Activated CD4-positive, alpha-beta memory T cell treated with anti-CD3 and anti-CD28 coated beads, Interleukin-2, amount 10 ng/mL, durations not matched to agents 7 days and 5 days (primary cell): ENCODE measurements at regions not wholly inside any gene's neighbourhood (a gene's known extent, or its start where the extent isn't known, plus 50 kb on each side); places are given as distances from the start of the nearest gene placed in this dataset.

ENCODE experiments used
- CTCF ChIA-PET: fragments of 350-600 bp; sonication (Branson Sonifier 250); formaldehyde crosslinking; loops from one replicate; lab custom pipeline; 2021; ENCODE audit warnings: antibody characterized with exemption, inconsistent platforms; lab: Charles Lee
- POLR2A ChIA-PET: fragments of 350-600 bp; sonication (Branson Sonifier 250); formaldehyde crosslinking; loops from one replicate; lab custom pipeline; 2021; ENCODE audit warnings: antibody characterized with exemption; lab: Charles Lee
- DNase-seq: peaks from one replicate; pipeline ENCODE4 v3.0.0-alpha.2; 2020
- H3K27ac Mint-ChIP-seq: one replicate; pipeline ENCODE4 v1.8.0; 2021; ENCODE audit warnings: mild to moderate bottlenecking, mixed read lengths
- H3K27me3 Mint-ChIP-seq: one replicate; pipeline ENCODE4 v1.8.0; 2021; ENCODE audit warnings: mixed read lengths
- H3K36me3 Mint-ChIP-seq: one replicate; pipeline ENCODE4 v1.8.0; 2021; ENCODE audit warnings: low read depth, mixed read lengths
- H3K4me1 Mint-ChIP-seq: one replicate; pipeline ENCODE4 v1.8.0; 2021; ENCODE audit warnings: mixed read lengths
- H3K4me3 Mint-ChIP-seq: one replicate; pipeline ENCODE4 v1.8.0; 2021; ENCODE audit warnings: mild to moderate bottlenecking, mixed read lengths
- H3K9me3 Mint-ChIP-seq: one replicate; pipeline ENCODE4 v1.8.0; 2021; ENCODE audit warnings: mixed read lengths

DNA sequence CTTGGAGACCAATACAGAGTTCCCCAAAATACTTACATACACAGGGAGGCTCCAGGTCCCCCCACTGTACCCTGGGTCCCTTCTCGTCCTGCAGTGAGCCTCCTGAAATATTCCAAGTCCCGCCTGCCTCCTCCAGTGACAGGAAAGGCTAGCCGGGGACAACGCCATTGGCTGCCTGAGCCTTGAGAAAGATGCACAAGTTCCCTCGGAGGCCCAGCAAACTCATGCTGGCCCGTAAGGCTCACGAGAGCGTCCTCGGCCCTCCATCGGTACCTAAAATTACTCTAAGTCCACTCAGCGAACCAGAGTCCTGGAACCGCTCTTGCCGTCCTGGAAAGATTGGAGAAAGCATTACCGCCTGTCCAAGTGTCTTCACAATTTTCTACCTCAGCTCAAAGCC lies 228.6 kb downstream of the ADAM29 start:
- Mint-ChIP-seq H3K27me3 (no peaks in the 10 kb centered on the region), H3K4me3 (no peak overlapping the region), H3K36me3 (no peaks in the 10 kb centered on the region), H3K4me1 (no peaks in the 10 kb centered on the region), H3K27ac (no peak overlapping the region), H3K9me3 (peaks cover 10% of the 10 kb centered on the region)
- ChIA-PET POLR2A (no interaction called here), CTCF (no interaction called here)
- no peak for DNase-seq

DNA sequence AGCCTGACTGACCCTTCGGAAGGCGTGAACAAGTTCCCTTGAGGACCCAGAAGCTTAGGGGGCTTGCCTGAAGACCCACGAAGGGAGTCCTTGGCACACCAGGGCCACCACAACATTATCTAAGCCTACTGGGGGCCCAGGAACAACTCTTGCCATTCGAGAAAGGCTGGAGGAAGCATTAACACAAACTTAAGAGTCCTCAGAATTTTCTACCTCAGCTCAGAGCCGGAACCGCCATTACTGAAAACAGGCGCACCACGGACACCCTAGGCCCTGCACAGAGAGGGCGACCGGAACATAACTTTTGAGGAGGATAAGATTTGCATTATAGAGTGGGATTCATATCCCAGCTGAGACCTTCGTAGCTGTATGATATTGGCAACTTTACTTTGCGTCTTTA lies 229.1 kb downstream of the ADAM29 start:
- Mint-ChIP-seq H3K4me3 (no peak overlapping the region), H3K9me3 (peaks cover 14% of the 10 kb centered on the region), H3K27ac (no peak overlapping the region), H3K27me3 (no peaks in the 10 kb centered on the region), H3K36me3 (no peaks in the 10 kb centered on the region), H3K4me1 (no peaks in the 10 kb centered on the region)
- ChIA-PET POLR2A (no interaction called here), CTCF (no interaction called here)
- no peak for DNase-seq

DNA sequence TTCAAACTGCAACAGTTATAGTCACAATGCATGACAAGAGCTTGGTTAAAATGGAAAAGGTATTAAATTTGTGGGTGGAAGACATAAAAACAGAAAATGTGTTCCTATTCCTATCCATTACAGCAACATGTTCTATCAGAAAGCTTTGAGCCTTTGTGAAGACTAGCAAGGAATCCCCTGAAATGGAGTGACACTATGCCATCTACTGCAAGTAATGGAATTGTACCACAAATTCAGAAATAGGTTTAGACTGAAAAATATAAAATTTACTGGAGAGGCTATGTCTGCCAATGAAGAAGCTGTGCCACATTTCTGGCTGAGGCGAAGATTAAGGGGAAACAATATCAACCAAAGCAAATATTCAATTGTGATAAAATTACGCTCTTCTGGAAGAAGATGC lies 247.9 kb downstream of the ADAM29 start:
- no peak for DNase-seq
- ChIA-PET POLR2A (no interaction called here), CTCF (no interaction called here)
- Mint-ChIP-seq H3K36me3 (no peaks in the 10 kb centered on the region), H3K27ac (no peak overlapping the region), H3K27me3 (no peaks in the 10 kb centered on the region), H3K4me1 (no peaks in the 10 kb centered on the region), H3K4me3 (no peak overlapping the region), H3K9me3 (no peaks in the 10 kb centered on the region)

DNA sequence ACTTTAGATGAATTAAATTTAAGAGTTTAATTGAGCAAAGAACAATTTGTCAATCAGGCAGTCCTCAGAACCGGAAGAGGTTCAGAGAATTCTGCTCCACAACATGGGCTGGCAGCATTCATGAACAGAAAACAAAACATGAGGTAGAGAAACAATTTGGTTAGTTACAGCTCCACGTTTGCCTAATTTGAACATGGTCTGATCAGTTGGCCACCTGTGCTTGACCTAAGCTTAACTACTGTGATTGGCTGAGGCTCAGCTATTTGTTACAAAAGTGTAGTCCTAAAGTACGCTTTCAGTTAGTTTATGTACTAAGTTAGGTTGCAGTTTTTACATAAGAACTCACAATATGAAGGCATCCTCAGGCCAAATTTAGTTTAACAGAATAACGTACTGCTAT lies 258.6 kb downstream of the ADAM29 start:
- POLR2A ChIA-PET = no interaction called here
- Mint-ChIP-seq H3K27ac (no peak overlapping the region), H3K4me1 (no peaks in the 10 kb centered on the region), H3K9me3 (peaks cover 6% of the 10 kb centered on the region), H3K27me3 (no peaks in the 10 kb centered on the region), H3K36me3 (no peaks in the 10 kb centered on the region), H3K4me3 (no peak overlapping the region)
- CTCF ChIA-PET = no interaction called here
- no peak for DNase-seq

DNA sequence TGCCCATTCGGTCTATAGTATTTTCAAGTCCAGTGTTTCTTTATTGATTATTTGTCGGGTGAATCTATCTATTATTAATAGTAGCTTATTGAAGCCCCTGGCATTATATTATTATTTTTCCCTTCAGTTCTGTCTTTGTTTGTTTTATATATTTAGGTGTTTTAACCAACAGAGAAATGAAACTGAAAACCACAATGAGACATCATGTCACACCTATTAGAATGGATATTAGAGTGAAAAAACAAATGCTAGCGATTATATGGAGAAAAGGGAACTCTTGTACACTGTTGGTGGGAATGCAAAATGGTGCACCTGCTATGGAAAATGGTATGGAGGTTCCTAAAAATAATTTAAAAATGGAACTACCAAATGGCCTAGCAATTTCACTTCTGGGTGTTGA lies 272.5 kb downstream of the ADAM29 start:
- no peaks in the 10 kb centered on the region for H3K4me1 Mint-ChIP-seq
- ChIA-PET CTCF (no interaction called here), POLR2A (no interaction called here)
- H3K36me3 Mint-ChIP-seq = no peaks in the 10 kb centered on the region
- H3K4me3 Mint-ChIP-seq = no peak overlapping the region
- DNase-seq = no peak
- H3K27ac Mint-ChIP-seq = no peak overlapping the region
- no peaks in the 10 kb centered on the region for H3K9me3 Mint-ChIP-seq
- H3K27me3 Mint-ChIP-seq = no peaks in the 10 kb centered on the region

DNA sequence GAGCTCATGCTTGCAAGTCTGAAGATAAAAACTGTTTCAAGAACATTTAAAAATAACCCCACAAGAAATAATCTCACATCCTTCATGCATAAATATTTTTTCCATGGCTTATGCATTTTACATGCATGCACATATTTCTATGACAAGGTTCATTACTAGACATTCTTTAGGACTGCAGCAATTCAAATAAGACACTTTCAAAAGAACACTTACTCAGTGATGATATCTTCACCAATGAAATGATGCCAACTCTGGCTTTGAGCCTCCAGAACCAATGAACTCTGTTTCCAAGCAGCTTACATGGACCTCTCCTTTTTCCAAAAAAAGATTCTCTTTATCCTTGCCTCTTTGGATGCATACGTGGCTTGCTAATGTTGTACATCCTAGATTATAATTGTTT lies 279.9 kb downstream of the ADAM29 start:
- Mint-ChIP-seq H3K4me1 (no peaks in the 10 kb centered on the region), H3K27me3 (no peaks in the 10 kb centered on the region), H3K4me3 (no peak overlapping the region), H3K9me3 (peaks cover 2% of the 10 kb centered on the region), H3K36me3 (no peaks in the 10 kb centered on the region), H3K27ac (no peak overlapping the region)
- ChIA-PET CTCF (no interaction called here), POLR2A (no interaction called here)
- DNase-seq = no peak

DNA sequence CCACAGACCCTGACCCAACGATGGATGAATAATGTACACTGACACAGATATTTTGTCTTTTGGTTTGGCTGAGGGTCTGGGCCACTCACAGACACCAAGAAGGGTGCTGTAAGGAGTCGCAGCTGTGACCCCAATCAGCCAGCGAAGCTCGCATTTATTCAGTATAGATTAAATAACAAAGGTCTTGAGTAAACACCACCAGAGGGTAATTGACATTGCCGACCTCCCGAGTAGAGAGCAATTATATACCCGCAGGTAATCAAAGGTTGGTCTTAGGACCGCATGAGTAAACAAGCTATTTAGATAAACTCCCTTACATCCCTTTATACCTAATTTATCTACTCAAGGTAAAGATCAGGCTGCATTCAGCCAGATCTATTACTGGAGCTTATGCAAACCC lies 297.1 kb downstream of the ADAM29 start:
- H3K36me3 Mint-ChIP-seq = no peaks in the 10 kb centered on the region
- H3K27ac Mint-ChIP-seq = no peak overlapping the region
- peaks cover 12% of the 10 kb centered on the region for H3K9me3 Mint-ChIP-seq
- no peaks in the 10 kb centered on the region for H3K27me3 Mint-ChIP-seq
- ChIA-PET POLR2A (no interaction called here), CTCF (no interaction called here)
- no peak overlapping the region for H3K4me3 Mint-ChIP-seq
- no peaks in the 10 kb centered on the region for H3K4me1 Mint-ChIP-seq
- no peak for DNase-seq

DNA sequence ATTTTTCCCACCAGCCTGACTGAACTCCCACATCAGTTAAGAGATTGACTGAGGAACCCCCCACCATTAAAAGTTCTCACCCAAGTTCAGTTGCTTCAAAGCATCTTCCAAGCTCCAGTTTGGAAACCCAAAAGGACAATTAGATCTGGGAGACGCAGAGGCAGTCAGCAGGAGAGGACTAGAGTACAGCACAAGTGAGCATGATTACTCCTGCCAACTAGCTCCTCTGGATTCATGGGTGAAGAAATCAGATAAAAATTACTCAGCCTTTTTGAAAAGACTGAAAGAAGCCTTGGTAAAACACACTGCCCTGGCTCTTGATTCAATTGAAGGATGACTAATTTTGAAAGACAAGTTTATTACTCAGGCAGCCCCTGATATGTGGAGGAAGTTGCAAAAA lies 297.5 kb downstream of the ADAM29 start:
- POLR2A ChIA-PET = no interaction called here

DNA sequence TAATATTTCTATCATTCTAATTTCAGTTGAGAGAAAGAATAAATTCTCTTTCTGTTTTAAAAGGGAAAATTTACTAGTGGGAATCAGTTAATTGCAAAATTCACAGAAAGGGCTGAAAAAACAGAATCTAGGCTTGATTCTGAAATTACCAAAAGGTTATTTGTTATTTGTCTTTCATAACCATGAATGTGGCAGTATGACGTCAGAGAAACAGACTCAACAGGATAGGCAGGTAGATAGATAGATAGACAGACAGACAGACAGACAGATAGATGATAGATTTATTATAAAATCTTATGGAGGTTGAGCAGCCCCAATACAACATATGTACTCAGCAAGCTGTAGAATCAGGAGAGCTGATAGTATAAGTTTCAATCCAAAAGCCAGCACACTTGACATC lies 311.0 kb downstream of the ADAM29 start:
- no peaks in the 10 kb centered on the region for H3K27me3 Mint-ChIP-seq
- ChIA-PET CTCF (no interaction called here), POLR2A (no interaction called here)
- H3K4me1 Mint-ChIP-seq = no peaks in the 10 kb centered on the region
- H3K36me3 Mint-ChIP-seq = no peaks in the 10 kb centered on the region
- H3K27ac Mint-ChIP-seq = no peak overlapping the region
- H3K9me3 Mint-ChIP-seq = no peaks in the 10 kb centered on the region
- no peak overlapping the region for H3K4me3 Mint-ChIP-seq
- DNase-seq = no peak

More for the DNA sequence above, 297.5 kb downstream of the ADAM29 start:
- Mint-ChIP-seq H3K27ac (no peak overlapping the region), H3K4me1 (no peaks in the 10 kb centered on the region), H3K27me3 (no peaks in the 10 kb centered on the region), H3K9me3 (peaks cover 12% of the 10 kb centered on the region), H3K36me3 (no peaks in the 10 kb centered on the region), H3K4me3 (no peak overlapping the region)
- DNase-seq = no peak
- CTCF ChIA-PET = no interaction called here

DNA sequence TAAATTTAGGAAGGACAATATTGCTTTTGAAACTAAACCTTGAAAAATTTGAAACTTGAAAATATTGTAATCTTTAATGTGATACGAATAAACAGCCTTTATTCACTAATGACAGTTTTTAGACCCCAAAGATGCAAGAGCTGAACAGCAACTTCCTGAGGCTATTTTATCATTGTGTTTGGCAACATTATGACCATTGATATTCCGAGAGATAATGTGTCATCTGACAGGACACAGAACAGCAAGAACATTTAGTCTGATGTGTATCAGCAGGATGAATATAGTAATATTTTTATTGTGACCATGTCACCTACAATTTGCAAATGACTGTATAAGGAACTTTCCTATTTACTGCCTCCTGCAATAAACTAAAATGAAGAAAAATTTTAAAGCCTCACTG lies 316.0 kb downstream of the ADAM29 start:
- DNase-seq = no peak
- H3K9me3 Mint-ChIP-seq = no peaks in the 10 kb centered on the region
- POLR2A ChIA-PET = no interaction called here
- H3K27me3 Mint-ChIP-seq = no peaks in the 10 kb centered on the region
- no peak overlapping the region for H3K4me3 Mint-ChIP-seq
- no peaks in the 10 kb centered on the region for H3K36me3 Mint-ChIP-seq
- H3K4me1 Mint-ChIP-seq = no peaks in the 10 kb centered on the region
- CTCF ChIA-PET = no interaction called here
- H3K27ac Mint-ChIP-seq = no peak overlapping the region

DNA sequence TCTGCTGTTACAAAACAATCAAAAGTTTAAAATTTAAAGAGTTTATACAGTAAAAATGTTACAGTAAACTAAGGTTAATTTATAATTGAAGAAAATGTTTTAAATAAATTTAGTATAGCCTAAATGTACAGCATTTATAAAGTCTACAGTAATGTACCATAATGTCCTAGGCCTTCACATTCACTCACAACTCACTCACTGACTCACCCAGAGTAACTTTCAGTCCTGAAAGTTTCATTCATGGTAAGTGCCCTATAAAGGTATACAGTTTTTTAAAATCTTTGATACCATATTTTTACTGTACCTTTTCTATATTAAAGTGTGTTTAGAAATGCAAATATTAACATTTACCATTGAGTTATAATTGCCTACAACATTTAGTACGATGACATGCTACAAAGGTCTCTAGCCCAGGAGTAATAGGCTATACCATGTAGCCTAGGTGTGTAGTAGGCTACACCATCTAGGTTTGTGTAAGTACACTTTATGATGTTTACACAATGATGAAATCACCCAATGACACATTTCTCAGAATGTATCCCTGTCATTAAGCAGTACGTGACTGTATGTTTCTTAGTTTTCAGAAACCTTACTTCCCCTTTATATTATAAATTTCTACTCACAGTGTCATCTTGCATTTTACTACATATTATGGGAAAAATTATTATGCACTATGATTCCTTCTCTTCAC lies 320.8 kb downstream of the ADAM29 start:
- Mint-ChIP-seq H3K4me1 (no peaks in the 10 kb centered on the region), H3K27me3 (no peaks in the 10 kb centered on the region), H3K9me3 (no peaks in the 10 kb centered on the region), H3K27ac (no peak overlapping the region), H3K4me3 (no peak overlapping the region), H3K36me3 (no peaks in the 10 kb centered on the region)
- ChIA-PET POLR2A (no interaction called here), CTCF (no interaction called here)
- no peak for DNase-seq

DNA sequence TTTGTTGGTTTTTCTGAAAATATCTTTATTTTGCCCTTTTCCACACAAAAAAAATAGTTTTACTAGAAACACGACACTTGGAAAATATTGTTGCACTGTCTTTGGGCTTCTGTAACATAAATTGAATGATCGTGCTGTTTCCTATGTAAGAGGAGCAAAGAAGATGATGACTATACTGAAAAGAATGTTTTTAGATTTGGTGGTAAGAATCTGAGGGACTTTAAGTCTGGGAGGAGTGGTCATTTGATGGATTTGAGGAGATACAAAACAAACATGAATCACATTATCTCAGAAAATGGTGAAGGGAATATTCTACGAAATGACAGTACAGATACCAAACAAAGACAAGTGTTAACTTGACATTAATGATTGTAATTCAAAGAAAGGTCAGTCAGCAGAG lies 328.8 kb downstream of the ADAM29 start:
- H3K9me3 Mint-ChIP-seq = peaks cover 4% of the 10 kb centered on the region
- no peaks in the 10 kb centered on the region for H3K4me1 Mint-ChIP-seq
- ChIA-PET CTCF (no interaction called here), POLR2A (no interaction called here)
- no peak overlapping the region for H3K27ac Mint-ChIP-seq
- no peak for DNase-seq
- H3K4me3 Mint-ChIP-seq = no peak overlapping the region
- H3K36me3 Mint-ChIP-seq = no peaks in the 10 kb centered on the region
- H3K27me3 Mint-ChIP-seq = no peaks in the 10 kb centered on the region

DNA sequence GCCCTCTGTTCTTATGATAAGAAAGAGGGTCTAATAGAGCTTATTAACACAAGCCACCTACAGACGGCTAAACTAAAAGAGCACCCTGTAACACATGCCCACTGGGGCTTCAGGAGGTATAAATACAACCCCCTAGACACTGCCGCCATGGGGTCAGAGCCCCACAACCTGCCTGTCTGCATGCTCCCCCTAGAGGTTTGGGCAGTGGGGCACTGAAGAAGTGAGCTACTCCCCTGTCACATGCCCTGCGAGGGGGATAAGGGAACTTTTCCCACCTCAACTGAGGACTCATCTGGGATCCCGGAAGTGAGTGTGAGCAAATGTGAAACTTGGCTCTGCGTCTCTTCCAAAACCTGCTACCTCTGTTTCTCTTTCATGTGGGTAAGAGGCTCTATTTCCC lies 334.5 kb downstream of the ADAM29 start:
- CTCF ChIA-PET = no interaction called here
- Mint-ChIP-seq H3K27ac (no peak overlapping the region), H3K36me3 (no peaks in the 10 kb centered on the region), H3K4me3 (no peak overlapping the region), H3K27me3 (no peaks in the 10 kb centered on the region), H3K4me1 (no peaks in the 10 kb centered on the region), H3K9me3 (peaks cover 4% of the 10 kb centered on the region)
- no peak for DNase-seq
- POLR2A ChIA-PET = no interaction called here

DNA sequence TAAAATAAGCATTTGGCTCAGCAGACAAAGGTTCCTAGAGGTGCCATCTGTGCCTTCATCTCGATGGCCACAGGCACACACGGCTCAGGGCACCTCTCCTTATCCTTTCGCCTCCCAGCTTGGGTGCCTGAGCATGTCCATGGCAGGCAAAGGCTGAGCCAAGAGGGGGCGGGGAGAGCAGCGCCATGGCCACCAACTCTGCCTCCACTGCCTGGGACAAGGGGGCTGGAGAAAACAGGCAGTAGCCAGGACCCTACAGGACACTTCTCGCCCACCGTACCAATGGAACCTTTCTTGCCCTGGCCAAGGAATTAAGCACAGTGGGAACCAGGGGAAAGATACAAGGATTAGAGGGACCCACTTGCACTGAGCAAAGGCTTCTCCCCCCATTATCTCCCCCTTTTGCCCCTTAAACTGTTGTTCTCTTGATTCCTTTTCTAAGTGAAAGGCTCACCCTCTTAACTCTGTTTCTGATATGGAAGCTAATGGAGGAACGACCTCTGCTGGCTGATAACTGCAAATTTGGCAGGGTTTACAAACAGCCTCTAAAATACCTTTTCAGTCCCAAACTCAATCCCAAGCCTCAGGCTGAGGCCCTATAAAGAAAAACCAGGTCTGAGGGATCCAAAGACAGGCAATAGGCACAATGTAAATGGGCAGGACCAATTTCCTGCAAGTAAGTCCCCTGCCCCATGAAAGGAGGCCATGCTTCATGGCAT lies 335.2 kb downstream of the ADAM29 start:
- Mint-ChIP-seq H3K27ac (no peak overlapping the region), H3K4me1 (no peaks in the 10 kb centered on the region), H3K4me3 (no peak overlapping the region), H3K27me3 (no peaks in the 10 kb centered on the region), H3K36me3 (no peaks in the 10 kb centered on the region), H3K9me3 (peaks cover 4% of the 10 kb centered on the region)
- ChIA-PET CTCF (interaction anchor here (0.6 kb wide), 1 partner anchor 9 kb away, joined by 3 read pairs; no protein-coding TSS in a partner anchor), POLR2A (no interaction called here)
- no peak for DNase-seq
